Tibial artery (tissue), 4 donors: ENCODE measurements at regions not wholly inside any gene's neighbourhood (a gene's known extent, or its start where the extent isn't known, plus 50 kb on each side); places are given as distances from the start of the nearest gene placed in this dataset.

Experiments
- DNase-seq, 2 donors: peaks; one replicate each; pipeline ENCODE4 v3.0.0-alpha.2; 2019
- H3K27ac ChIP-seq, 2 donors: fragments of 200-600 bp; sonication (generic) in 1 of 2; 1 replicate in 1 of 2; 2 replicates in 1 of 2; pipeline ENCODE4 v1.5.1; 2018 to 2019; ENCODE audit warnings: mild to moderate bottlenecking in 1 of 2
- H3K27me3 ChIP-seq, 2 donors: fragments of 200-600 bp; sonication (generic) in 1 of 2; one replicate each; pipeline versions ENCODE4 v1.5.1 to v1.6.0; 2016 to 2019
- H3K36me3 ChIP-seq, 3 donors: fragments of 200-600 bp; sonication (generic) in 2 of 3; one replicate each; pipeline ENCODE4 v1.5.1; 2016 to 2019; ENCODE audit warnings: mild to moderate bottlenecking in 2 of 3
- H3K4me1 ChIP-seq, 4 donors: fragments of 200-600 bp; sonication (generic) in 2 of 4; 1 replicate in 3 of 4; 2 replicates in 1 of 4; pipeline ENCODE4 v1.5.1; 2016 to 2019
- H3K4me3 ChIP-seq, 2 donors: fragments of 200-600 bp; sonication (generic) in 1 of 2; 1 replicate in 1 of 2; 2 replicates in 1 of 2; pipeline ENCODE4 v1.5.1; 2018 to 2019; ENCODE audit warnings: mild to moderate bottlenecking in 2 of 2
- H3K9me3 ChIP-seq, 3 donors: fragments of 200-600 bp; sonication (generic) in 1 of 3; one replicate each; pipeline ENCODE4 v1.5.1; 2016 to 2019
- intact Hi-C: fragments of 100-400 bp; cut with DNase I; formaldehyde crosslinking; loops from one replicate; pipeline ENCODE4 v1.15.0; 2023; ENCODE audit warnings: low total_unique reads
- TF ChIP-seq, protein P1 (sequence below), 2 experiments: fragments of 200-600 bp in 1 of 2; fragments of 450-650 bp in 1 of 2; IDR thresholded peaks; one replicate each; pipeline ENCODE4 v1.5.1; 2017 to 2019; ENCODE audit warnings: antibody characterized with exemption in 2 of 2, mild to moderate bottlenecking in 1 of 2, moderate library complexity in 1 of 2

DNA sequence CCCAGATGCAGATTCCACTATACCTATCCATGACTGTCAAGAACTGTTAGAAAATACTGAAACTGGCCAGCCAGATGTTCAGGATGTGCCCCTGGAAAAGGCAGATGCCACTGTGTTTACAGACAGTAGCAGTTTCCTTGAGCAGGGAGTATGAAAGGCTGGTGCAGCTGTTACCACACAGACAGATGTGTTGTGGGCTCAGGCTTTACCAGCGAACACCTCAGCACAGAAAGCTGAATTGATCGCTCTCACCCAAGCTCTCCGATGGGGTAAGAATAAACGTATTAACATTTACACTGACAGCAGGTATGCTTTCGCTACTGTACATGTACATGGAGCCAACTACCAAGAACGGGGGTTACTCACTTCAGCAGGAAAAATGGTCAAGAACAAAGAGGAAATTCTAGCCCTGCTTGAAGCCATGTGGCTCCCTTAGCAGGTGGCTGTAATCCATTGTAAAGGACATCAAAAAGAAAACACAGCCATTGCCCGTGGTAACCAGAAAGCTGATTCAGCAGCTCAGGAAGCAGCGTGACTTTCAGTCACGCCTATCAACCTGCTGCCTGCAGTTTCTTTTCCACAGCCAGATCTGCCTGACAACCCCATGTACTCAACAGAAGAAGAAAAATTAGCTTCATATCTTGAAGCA lies 459.7 kb upstream of the HTR1E start:
- H3K36me3 ChIP-seq: no peaks in the 10 kb centered on the region
- no peaks in the 10 kb centered on the region for H3K27me3 ChIP-seq
- no peak overlapping the region for H3K27ac ChIP-seq
- H3K9me3 ChIP-seq: no peaks in the 10 kb centered on the region
- H3K4me1 ChIP-seq: no peaks in the 10 kb centered on the region
- TF ChIP-seq, protein P1, sequence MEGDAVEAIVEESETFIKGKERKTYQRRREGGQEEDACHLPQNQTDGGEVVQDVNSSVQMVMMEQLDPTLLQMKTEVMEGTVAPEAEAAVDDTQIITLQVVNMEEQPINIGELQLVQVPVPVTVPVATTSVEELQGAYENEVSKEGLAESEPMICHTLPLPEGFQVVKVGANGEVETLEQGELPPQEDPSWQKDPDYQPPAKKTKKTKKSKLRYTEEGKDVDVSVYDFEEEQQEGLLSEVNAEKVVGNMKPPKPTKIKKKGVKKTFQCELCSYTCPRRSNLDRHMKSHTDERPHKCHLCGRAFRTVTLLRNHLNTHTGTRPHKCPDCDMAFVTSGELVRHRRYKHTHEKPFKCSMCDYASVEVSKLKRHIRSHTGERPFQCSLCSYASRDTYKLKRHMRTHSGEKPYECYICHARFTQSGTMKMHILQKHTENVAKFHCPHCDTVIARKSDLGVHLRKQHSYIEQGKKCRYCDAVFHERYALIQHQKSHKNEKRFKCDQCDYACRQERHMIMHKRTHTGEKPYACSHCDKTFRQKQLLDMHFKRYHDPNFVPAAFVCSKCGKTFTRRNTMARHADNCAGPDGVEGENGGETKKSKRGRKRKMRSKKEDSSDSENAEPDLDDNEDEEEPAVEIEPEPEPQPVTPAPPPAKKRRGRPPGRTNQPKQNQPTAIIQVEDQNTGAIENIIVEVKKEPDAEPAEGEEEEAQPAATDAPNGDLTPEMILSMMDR (IDR thresholded peaks at IDR 0.05): no peak
- intact Hi-C loops: loop anchor here (2.0 kb wide), 1 partner anchor 25 kb away; no protein-coding TSS in a partner anchor
- no peak for DNase-seq
- no peak overlapping the region for H3K4me3 ChIP-seq

DNA sequence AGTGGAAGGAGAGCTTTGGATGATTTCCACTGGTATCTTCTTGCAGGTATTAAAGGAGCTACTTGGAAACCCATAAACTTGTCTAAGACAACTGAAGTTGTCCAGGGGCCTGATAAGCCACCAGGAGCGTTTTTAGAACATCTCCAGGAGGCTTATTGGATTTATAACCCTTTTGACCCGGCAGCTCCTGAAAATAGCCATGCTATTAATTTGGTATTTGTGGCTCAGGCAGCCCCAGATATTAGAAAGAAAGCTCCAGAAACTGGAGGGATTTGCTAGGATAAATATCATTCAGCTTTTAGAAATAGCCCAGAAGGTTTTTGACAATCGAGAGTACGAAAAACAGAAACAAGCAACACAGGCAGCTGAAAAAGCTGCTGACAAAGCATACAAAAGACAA lies 461.0 kb upstream of the HTR1E start:
- no peaks in the 10 kb centered on the region for H3K9me3 ChIP-seq
- intact Hi-C loops: no loop called here
- H3K27ac ChIP-seq: no peak overlapping the region
- DNase-seq: no peak
- H3K27me3 ChIP-seq: no peaks in the 10 kb centered on the region
- no peak overlapping the region for H3K4me3 ChIP-seq
- H3K4me1 ChIP-seq: no peaks in the 10 kb centered on the region
- no peaks in the 10 kb centered on the region for H3K36me3 ChIP-seq
- TF ChIP-seq, protein P1 (IDR thresholded peaks at IDR 0.05): no peak

DNA sequence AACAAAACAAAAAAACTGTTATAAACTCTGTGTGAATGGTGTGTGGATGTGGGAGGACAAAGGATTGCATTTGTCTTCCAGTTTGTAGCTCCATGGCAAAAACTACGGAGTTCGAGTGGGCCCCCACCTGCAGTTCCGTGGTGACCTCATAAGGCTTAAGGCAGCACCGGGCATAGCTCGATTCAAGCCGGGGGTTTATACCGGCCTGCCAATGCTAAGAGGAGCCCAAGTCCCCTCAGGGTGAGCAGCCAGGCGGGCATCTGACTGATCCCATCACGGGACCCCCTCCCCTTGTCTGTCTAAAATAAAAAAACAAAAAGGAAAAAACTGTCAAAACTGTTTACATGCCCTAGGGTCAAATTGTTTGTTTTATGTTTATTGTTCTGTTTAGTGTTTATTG lies 463.2 kb upstream of the HTR1E start:
- intact Hi-C loops: no loop called here

DNA sequence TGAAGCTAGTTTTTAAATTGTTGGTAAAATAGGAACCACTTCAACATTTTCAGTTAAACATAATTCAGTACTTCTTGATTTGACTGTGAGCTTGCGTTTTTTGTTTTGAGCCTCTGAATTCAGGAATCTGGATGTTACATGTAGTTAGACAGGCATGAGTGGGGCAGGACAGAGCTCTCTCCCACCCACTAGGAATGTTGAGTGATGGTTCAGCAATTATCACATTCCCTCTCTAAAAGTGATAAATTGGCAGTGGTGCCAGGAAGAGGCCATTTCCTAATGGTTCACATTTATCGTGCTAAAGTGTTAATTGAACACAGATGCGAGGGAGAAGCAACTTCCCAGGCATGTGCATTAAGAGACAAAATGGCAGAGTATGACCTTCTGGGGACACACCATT lies 465.5 kb upstream of the HTR1E start:
- Histone ChIP-seq H3K4me1 (no peaks in the 10 kb centered on the region), H3K36me3 (no peaks in the 10 kb centered on the region), H3K27ac (no peak overlapping the region), H3K9me3 (no peaks in the 10 kb centered on the region), H3K27me3 (no peaks in the 10 kb centered on the region), H3K4me3 (no peak overlapping the region)
- intact Hi-C loops: no loop called here
- no peak for DNase-seq
- TF ChIP-seq, protein P1 (IDR thresholded peaks at IDR 0.05): no peak

More for the DNA sequence above, 463.2 kb upstream of the HTR1E start:
- Histone ChIP-seq H3K9me3 (no peaks in the 10 kb centered on the region), H3K27me3 (no peaks in the 10 kb centered on the region), H3K4me3 (no peak overlapping the region), H3K27ac (no peak overlapping the region), H3K36me3 (no peaks in the 10 kb centered on the region), H3K4me1 (no peaks in the 10 kb centered on the region)
- TF ChIP-seq, protein P1 (IDR thresholded peaks at IDR 0.05): no peak
- DNase-seq: no peak

DNA sequence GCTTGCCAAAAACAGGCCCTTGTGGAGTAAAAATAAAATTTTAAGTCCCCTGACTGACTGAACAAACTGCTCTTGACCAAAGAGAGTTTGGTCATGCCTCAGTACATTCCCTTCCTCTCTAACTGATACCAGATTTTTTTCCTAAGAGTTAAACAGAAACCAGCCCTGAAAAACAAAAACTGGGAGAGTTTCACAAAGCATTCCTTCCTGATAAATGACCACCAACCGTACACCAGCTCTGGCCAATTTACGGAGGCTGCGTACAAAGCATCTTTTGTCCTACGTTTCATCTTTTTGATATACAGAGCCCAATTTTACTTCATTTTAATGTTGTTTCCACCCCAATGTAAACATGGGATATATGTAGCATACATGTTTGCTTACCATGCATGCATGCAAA lies 477.4 kb upstream of the HTR1E start:
- Histone ChIP-seq H3K27ac (no peak overlapping the region), H3K4me1 (no peaks in the 10 kb centered on the region), H3K4me3 (no peak overlapping the region), H3K36me3 (no peaks in the 10 kb centered on the region), H3K9me3 (no peaks in the 10 kb centered on the region), H3K27me3 (no peaks in the 10 kb centered on the region)
- no peak for DNase-seq
- intact Hi-C loops: no loop called here
- TF ChIP-seq, protein P1 (IDR thresholded peaks at IDR 0.05): no peak

DNA sequence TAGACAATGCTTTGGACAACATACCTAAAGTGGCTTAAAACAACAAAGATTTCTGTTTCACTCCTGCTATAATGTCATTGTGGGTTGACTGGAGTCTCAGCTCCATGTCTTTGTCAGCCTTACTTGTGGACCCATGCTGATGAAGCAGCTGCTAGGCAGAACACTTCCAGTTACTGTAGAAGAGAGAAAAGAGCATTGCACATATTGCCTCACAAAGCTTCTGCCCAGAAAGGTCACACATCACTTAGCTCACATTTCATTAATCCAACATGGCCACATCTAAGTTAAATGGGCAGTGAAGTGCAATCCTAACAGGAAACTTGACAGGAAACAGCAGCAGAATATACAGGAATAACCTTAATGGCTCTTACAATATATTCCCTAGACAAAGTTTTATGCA lies 480.5 kb upstream of the HTR1E start:
- TF ChIP-seq, protein P1 (IDR thresholded peaks at IDR 0.05): no peak
- intact Hi-C loops: no loop called here
- H3K4me3 ChIP-seq: no peak overlapping the region
- DNase-seq: no peak
- no peaks in the 10 kb centered on the region for H3K36me3 ChIP-seq
- H3K9me3 ChIP-seq: peaks cover 0 to 4% (median 0%) of the 10 kb centered on the region in 3 donors
- no peaks in the 10 kb centered on the region for H3K27me3 ChIP-seq
- no peak overlapping the region for H3K27ac ChIP-seq
- H3K4me1 ChIP-seq: no peaks in the 10 kb centered on the region
